ENCODE measurements at regions not wholly inside any gene's neighbourhood (a gene's known extent, or its start where the extent isn't known, plus 50 kb on each side); places are given as distances from the start of the nearest gene placed in this dataset.

GRCh38 chr21:43346551-43346950, 80.4 kb downstream of the SIK1 start:
- peak overlapping the region; percentile 74 for H3K27ac Mint-ChIP-seq

GRCh38 chr21:43345746-43346409, 81.1 kb downstream of the SIK1 start:
- Mint-ChIP-seq H3K9me3 (no peaks in the 10 kb centered on the region), H3K27me3 (ENCODE audit: insufficient read depth, low read depth) (peaks cover 10% of the 10 kb centered on the region), H3K4me3 (no peak overlapping the region), H3K36me3 (no peaks in the 10 kb centered on the region), H3K27ac (peak overlapping the region; percentile 74), H3K4me1 (peaks cover 24% of the 10 kb centered on the region)
- no peaks in the 10 kb centered on the region for H3K27me3 ChIP-seq
- no peak for DNase-seq (ENCODE audit: low spot score)
- H3K79me2 ChIP-seq (ENCODE audit: low read depth) = no peaks in the 10 kb centered on the region
- no peaks in the 10 kb centered on the region for H3K4me1 ChIP-seq
- no peaks in the 10 kb centered on the region for H3K36me3 ChIP-seq
- no peak overlapping the region for H2AFZ ChIP-seq (replicated peaks)
- H4K20me1 ChIP-seq (ENCODE audit: low read depth) = no peaks in the 10 kb centered on the region
- no peak overlapping the region for H3K27ac ChIP-seq
- H3K9ac ChIP-seq = no peak overlapping the region
- no peaks in the 10 kb centered on the region for H3K9me3 ChIP-seq (ENCODE audit: low read depth)
- H3K4me3 ChIP-seq = no peak overlapping the region
- H3K4me2 ChIP-seq = no peak overlapping the region
- no peaks in the 10 kb centered on the region for H3F3A ChIP-seq (ENCODE audit: low read depth)
- TF ChIP-seq CTCF (IDR thresholded peaks at IDR 0.05) (no peak), EZH2phosphoT487 (IDR thresholded peaks at IDR 0.05) (no peak), EZH2 (IDR thresholded peaks at IDR 0.05) (no peak)

More at GRCh38 chr21:43346551-43346950, 80.4 kb downstream of the SIK1 start:
- no peak overlapping the region for H3K4me3 ChIP-seq
- no peak for DNase-seq (ENCODE audit: low spot score)
- H3K36me3 Mint-ChIP-seq = no peaks in the 10 kb centered on the region
- H3K27me3 ChIP-seq = no peaks in the 10 kb centered on the region
- no peak overlapping the region for H3K9ac ChIP-seq
- no peak overlapping the region for H3K27ac ChIP-seq
- no peaks in the 10 kb centered on the region for H3F3A ChIP-seq (ENCODE audit: low read depth)
- H3K4me2 ChIP-seq = no peak overlapping the region
- no peaks in the 10 kb centered on the region for H3K36me3 ChIP-seq
- H2AFZ ChIP-seq (replicated peaks) = no peak overlapping the region
- TF ChIP-seq EZH2phosphoT487 (IDR thresholded peaks at IDR 0.05) = no peak
- TF ChIP-seq EZH2 (IDR thresholded peaks at IDR 0.05) = no peak
- TF ChIP-seq CTCF (IDR thresholded peaks at IDR 0.05) = no peak
- no peaks in the 10 kb centered on the region for H3K9me3 Mint-ChIP-seq
- H3K9me3 ChIP-seq (ENCODE audit: low read depth) = no peaks in the 10 kb centered on the region
- H3K4me1 ChIP-seq = no peaks in the 10 kb centered on the region
- H3K4me1 Mint-ChIP-seq = peaks cover 24% of the 10 kb centered on the region
- no peaks in the 10 kb centered on the region for H4K20me1 ChIP-seq (ENCODE audit: low read depth)
- no peak overlapping the region for H3K4me3 Mint-ChIP-seq
- H3K27me3 Mint-ChIP-seq (ENCODE audit: insufficient read depth, low read depth) = peaks cover 10% of the 10 kb centered on the region
- H3K79me2 ChIP-seq (ENCODE audit: low read depth) = no peaks in the 10 kb centered on the region

GRCh38 chr21:43345046-43345745, 81.7 kb downstream of the SIK1 start:
- H2AFZ ChIP-seq (replicated peaks) = no peak overlapping the region
- H3K4me1 ChIP-seq = no peaks in the 10 kb centered on the region
- no peak overlapping the region for H3K27ac ChIP-seq

More at GRCh38 chr21:43345046-43345745, 81.7 kb downstream of the SIK1 start:
- no peak overlapping the region for H3K27ac Mint-ChIP-seq
- H3K27me3 Mint-ChIP-seq (ENCODE audit: insufficient read depth, low read depth) = peaks cover 10% of the 10 kb centered on the region
- no peak for TF ChIP-seq CTCF (IDR thresholded peaks at IDR 0.05)
- no peak for TF ChIP-seq EZH2phosphoT487 (IDR thresholded peaks at IDR 0.05)
- no peak for TF ChIP-seq EZH2 (IDR thresholded peaks at IDR 0.05)
- no peak overlapping the region for H3K4me3 Mint-ChIP-seq
- Histone ChIP-seq H3K79me2 (ENCODE audit: low read depth) (no peaks in the 10 kb centered on the region), H3K4me3 (no peak overlapping the region), H4K20me1 (ENCODE audit: low read depth) (no peaks in the 10 kb centered on the region), H3K9me3 (ENCODE audit: low read depth) (no peaks in the 10 kb centered on the region), H3K9ac (no peak overlapping the region), H3F3A (ENCODE audit: low read depth) (no peaks in the 10 kb centered on the region), H3K36me3 (no peaks in the 10 kb centered on the region), H3K4me2 (no peak overlapping the region), H3K27me3 (no peaks in the 10 kb centered on the region)
- H3K9me3 Mint-ChIP-seq = no peaks in the 10 kb centered on the region
- H3K4me1 Mint-ChIP-seq = peaks cover 29% of the 10 kb centered on the region
- no peaks in the 10 kb centered on the region for H3K36me3 Mint-ChIP-seq
- DNase-seq (ENCODE audit: low spot score) = no peak
